Suppressor macrophage (primary cell): ENCODE measurements at regions not wholly inside any gene's neighbourhood (a gene's known extent, or its start where the extent isn't known, plus 50 kb on each side); places are given as distances from the start of the nearest gene placed in this dataset.

Experiments used
- DNase-seq, 4 experiments: peaks; one replicate each; pipeline ENCODE4 v3.0.0-alpha.2; 2020 to 2022

- no peak for DNase-seq
Observed at GRCh38 chr9:14031810-14032209, 282.1 kb downstream of the NFIB start.

GRCh38 chr9:14031060-14031414 lies 282.9 kb downstream of the NFIB start:
- no peak for DNase-seq

DNA sequence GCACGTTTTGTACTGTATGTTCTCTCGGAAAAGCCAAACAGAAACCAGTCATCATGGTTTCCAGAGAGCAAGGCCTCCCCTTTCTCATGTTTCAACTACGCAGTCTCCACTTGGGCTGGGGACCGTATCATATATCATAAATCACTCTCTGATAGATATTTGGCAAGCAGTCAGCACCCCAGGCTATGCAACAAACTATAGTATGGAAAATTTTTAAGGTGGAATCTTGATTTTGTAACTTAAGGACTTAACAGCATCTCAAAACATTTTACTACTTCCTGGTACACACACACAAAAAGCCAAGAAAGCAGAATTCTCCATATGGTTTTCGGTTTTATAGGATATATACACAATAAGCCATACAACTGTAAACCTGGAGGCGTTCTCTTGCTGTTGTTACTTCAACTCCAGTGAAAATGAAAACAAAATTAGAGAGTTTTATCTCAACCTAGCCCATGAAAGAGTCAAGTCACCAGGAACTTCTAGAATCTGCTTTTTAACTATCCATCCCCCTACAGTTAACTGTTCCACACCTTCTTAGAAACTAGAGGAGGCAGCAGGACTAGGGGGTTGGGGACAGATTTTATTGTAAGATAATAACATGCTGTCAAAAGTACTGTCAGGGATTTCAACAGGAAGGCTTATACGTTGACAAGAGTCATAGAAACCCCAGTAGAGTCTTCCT lies 283.4 kb downstream of the NFIB start:
- DNase-seq: no peak

- no peak for DNase-seq
Observed at GRCh38 chr9:14029806-14030374, 284.1 kb downstream of the NFIB start.

- no peak for DNase-seq
Observed at GRCh38 chr9:14027116-14027800, 286.7 kb downstream of the NFIB start.

GRCh38 chr9:14025741-14026140 lies 288.2 kb downstream of the NFIB start:
- no peak for DNase-seq

DNA sequence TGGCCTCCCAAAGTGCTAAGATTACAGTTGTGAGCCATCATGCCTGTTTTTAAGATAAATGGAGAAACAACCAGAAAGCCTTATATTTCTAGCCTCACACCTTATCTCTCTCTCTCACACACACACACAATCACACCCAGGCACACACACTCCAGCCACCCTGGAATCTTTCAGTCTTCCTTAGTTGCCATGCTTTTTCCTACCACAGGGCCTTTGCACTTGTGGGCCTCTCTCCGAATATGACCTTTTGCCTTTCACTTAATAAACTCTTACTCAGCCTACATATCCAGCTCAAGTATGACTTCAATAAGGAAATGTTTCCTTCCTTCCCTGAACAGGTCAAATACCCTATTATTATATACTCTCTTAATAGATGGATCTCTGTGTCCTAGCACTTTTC lies 290.7 kb downstream of the NFIB start:
- no peak for DNase-seq

DNA sequence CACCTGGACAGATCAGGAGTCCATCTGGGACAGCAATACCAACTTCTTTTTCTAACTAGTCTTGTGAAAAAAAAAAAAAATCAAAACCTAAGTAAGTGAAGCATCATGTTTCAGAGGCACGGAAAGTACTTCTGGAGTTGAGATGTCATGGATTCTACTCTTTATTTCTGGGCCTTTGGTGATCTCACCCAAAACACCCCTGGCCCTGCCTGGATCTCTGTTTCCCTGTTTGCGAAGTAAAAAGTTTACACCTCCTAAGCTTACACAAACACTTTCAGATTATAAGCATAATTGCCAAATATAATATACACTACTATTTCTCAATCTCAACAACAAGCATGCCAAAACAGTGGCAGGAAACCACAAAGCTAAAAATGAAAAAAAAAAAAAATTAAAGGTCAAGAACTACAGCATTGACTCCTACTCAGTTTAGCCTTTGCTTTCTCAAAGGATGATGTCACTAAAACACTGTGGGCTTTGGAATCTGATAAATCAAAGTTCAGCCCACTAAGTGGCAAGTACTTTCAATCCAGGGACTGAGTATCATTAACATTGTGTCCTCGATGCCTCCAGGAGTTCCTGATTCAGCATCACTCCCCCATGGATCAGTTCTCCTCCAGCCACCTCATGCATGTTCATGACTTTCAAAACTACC lies 291.9 kb downstream of the NFIB start:
- DNase-seq: peak in 1 of 4 experiments; percentile 7

GRCh38 chr9:14018081-14018480 lies 295.9 kb downstream of the NFIB start:
- DNase-seq: no peak

DNA sequence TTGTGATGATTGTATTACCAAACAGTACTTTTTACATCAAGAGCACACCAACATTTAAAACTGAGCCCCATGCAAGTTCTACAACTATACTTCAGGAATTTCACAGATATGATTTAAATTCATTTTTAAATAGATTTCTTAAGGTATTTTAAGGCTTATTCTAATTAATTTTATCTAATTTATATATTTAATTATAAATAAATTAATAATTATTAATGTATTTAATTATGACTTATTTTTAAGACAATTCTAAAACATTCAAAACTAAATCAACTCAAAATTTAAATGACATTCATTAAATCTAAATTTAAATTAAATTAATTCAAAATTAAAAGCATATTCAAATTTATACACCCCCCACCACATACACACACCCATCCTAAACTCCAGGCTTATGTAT lies 299.2 kb downstream of the NFIB start:
- DNase-seq: no peak

DNA sequence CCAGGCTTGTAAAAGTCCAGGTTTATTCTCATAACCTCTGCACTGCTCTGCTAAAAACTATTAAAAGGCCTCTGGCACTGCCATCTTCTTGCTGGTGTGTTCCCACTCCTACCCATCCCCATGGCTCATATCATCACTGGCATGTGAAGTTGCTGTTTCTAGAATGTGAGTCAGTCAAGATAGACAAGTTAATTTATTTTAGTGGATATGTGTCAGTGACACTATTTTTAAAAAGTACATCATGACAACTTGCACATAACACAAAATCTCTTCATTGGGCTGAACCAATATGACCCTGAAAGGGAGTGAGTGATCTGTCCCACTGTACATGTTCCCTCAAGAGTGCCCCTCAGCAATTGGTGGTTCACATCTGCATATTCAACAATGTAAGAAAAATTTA lies 299.7 kb downstream of the NFIB start:
- DNase-seq: no peak

DNA sequence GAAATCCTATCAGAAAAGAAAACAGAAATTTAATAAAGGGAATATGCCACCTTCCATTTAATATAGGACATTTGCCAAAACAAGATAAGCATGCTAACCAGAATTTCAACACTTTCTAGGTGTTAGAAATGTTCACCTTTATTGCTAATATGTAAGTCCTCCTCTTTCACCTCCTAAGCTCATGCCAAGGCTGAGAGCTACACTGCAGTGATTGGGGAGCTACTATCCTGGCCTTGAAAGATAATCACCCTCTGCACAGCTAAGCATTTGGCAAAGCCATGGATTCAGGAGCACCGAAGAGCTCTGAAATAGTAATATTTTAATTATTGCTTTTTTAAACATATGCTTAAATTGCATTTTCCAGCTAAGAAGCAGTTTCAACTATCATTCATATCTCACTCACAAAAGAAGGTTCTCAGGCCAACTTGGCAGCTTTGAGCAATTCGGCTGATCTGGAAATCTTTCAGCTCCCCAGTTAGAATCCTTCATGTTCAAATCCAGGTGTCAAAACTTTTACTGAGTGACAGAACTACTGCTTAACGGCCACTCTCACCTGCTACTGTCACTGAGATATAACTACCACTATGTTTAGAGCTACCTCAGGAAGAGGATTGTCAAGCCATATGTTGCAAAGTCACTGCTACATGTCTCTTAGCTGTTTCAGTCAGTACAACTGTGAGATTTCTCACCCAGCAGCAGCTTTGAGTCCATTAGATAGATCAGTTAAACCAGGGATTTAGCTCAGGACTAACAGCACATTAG lies 302.0 kb downstream of the NFIB start:
- DNase-seq: no peak

DNA sequence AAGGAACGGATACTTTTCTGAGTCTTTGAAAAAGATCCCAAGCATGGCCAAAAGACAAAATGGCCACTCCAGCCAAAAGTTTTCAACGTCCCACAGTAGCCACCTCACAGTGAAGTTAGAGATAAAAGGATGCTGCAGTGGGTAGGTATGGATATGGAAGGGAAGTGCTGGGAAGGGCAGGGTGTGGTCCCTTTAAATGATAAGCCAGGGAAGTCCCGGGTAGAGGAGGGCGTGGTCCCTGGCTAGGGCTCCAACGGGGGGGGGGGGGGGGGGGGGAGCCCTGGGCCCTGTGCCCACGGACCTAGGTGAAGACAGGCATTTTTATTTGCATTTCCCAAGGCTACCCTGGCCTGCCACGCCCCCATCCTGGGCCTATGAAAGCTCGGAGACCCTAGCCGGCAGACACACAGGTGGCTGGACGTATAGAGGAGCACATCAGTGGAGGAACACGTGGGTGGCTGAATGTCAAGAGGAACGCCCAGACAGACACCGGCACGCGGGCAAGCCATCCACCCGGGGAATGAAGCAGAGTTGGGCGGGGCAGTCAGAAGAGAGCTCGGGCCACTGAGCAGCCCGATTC lies 306.7 kb downstream of the NFIB start:
- no peak for DNase-seq

- DNase-seq: no peak
Observed at GRCh38 chr9:14006386-14007187, 307.4 kb downstream of the NFIB start.

GRCh38 chr9:14004110-14004509 lies 309.8 kb downstream of the NFIB start:
- DNase-seq: no peak

- no peak for DNase-seq
Observed at GRCh38 chr9:13994240-13994639, 319.7 kb downstream of the NFIB start.

DNA sequence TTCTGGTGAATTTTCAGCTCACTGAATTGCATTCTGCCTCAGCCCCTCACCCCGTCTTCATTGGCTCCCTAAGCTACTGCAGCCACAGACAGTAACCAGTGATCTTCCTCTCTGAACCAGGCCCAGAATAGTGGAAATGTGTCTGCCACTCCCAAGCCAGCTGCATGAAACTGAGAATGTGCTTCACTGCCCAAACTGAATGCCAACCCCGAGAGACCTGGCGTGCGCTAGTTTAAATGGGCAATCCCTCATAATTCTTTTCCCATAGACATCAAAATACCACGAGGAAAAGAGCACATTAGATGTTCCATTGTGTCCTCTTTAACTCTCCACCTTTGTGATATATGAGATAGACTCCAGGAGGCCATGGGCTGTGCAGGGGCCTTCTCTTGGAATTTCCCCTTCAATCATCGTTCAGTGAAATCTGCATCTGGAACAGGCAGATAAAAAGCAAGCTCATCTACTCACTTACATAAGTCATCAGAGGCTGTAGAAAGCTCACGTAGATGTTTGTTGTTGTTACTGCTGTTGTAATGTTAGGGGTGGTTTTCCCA lies 320.2 kb downstream of the NFIB start:
- no peak for DNase-seq

GRCh38 chr9:13992138-13993088 lies 321.5 kb downstream of the NFIB start:
- no peak for DNase-seq

GRCh38 chr9:13991395-13991794 lies 322.5 kb downstream of the NFIB start:
- DNase-seq: no peak

DNA sequence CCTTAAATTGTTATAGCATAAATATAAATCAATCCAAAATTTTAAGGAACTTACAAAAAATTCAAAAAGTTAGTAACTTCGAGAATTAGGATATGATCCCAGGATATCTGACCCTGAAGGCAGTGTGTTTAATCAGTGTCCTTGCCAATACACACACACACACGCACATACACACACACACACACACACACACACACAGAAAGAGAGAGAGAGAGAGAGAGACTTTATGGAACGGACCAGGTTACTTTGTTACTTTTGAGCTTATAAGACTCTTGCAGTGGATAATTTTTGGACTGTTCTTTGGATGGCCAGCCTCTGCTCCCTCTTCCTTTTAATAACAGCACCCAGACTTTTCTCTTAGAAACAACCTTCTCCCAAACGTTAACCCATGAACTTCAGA lies 322.9 kb downstream of the NFIB start:
- DNase-seq: no peak
